AG04450 (cell line): ENCODE measurements at regions not wholly inside any gene's neighbourhood (a gene's known extent, or its start where the extent isn't known, plus 50 kb on each side); places are given as distances from the start of the nearest gene placed in this dataset.
"Not testable (repeated sequence)": the region's sequence is repeated elsewhere in the genome, so short reads cannot be mapped to it uniquely, and the experiment has no call there.

ENCODE experiments used
- CTCF ChIA-PET: fragments of 300-600, 350-600 bp; formaldehyde crosslinking; extraction: SDS; loops from one replicate; lab custom pipeline; 2022; ENCODE audit warnings: antibody characterized with exemption, inconsistent platforms; lab: Charles Lee
- POLR2A ChIA-PET: fragments of 350-600 bp; formaldehyde crosslinking; extraction: SDS; loops from one replicate; lab custom pipeline; 2021; ENCODE audit warnings: antibody characterized with exemption, inconsistent platforms; lab: Yijun Ruan, JAX
- DNase-seq: peaks from one replicate; pipeline ENCODE4 v3.0.0-alpha.2; 2011; ENCODE audit warnings: low read depth, low spot score
- H3K27ac ChIP-seq: one replicate; pipeline ENCODE4 v1.5.1; 2012; ENCODE audit warnings: low read depth, low read length, control low read depth
- H3K27me3 ChIP-seq: one replicate; pipeline ENCODE4 v1.6.0; 2012; ENCODE audit warnings: low read length; ENCODE audit not compliant: control insufficient read depth, insufficient read depth
- H3K4me3 ChIP-seq: 2 replicates; pipeline ENCODE4 v1.5.1; 2011; ENCODE audit warnings: mild to moderate bottlenecking, low read depth, low read length, control low read depth
- H3K9me3 ChIP-seq: 2 replicates; pipeline ENCODE4 v1.5.1; 2012; ENCODE audit warnings: low read length; ENCODE audit not compliant: control insufficient read depth, insufficient read depth
- CTCF ChIP-seq: IDR thresholded peaks from 2 replicates; pipeline ENCODE4 v1.5.1; 2011; ENCODE audit warnings: low read depth, low read length, control low read depth, inconsistent platforms

- no peak for TF ChIP-seq CTCF
- H3K27ac ChIP-seq, result no peak overlapping the region
- DNase-seq, result no peak
- H3K9me3 ChIP-seq, result no peaks in the 10 kb centered on the region
- ChIA-PET POLR2A (no interaction called here), CTCF (no interaction called here)
- peaks cover 3% of the 10 kb centered on the region for H3K27me3 ChIP-seq
- no peak overlapping the region for H3K4me3 ChIP-seq
These were observed 309.9 kb downstream of the MIAT start for GRCh38 chr22:26967282-26967681.

- DNase-seq, result no peak
- CTCF ChIA-PET, result no interaction called here
These were observed 311.6 kb downstream of the MIAT start for GRCh38 chr22:26968859-26969523.

GRCh38 chr22:26970809-26971394 is 313.5 kb downstream of the MIAT start:
- no peak for DNase-seq
- H3K27ac ChIP-seq, result no peak overlapping the region
- no peaks in the 10 kb centered on the region for H3K9me3 ChIP-seq
- ChIA-PET CTCF (no interaction called here), POLR2A (no interaction called here)
- H3K4me3 ChIP-seq, result no peak overlapping the region
- peaks cover 3% of the 10 kb centered on the region for H3K27me3 ChIP-seq
- no peak for TF ChIP-seq CTCF

More at GRCh38 chr22:26968859-26969523, 311.6 kb downstream of the MIAT start:
- no peak overlapping the region for H3K27ac ChIP-seq
- H3K4me3 ChIP-seq, result no peak overlapping the region
- POLR2A ChIA-PET, result no interaction called here
- H3K9me3 ChIP-seq, result no peaks in the 10 kb centered on the region
- TF ChIP-seq CTCF, result no peak
- H3K27me3 ChIP-seq, result peaks cover 3% of the 10 kb centered on the region

GRCh38 chr22:26972286-26972685 is 314.9 kb downstream of the MIAT start:
- CTCF ChIA-PET, result no interaction called here
- DNase-seq, result no peak
- no peak overlapping the region for H3K27ac ChIP-seq
- no peak for TF ChIP-seq CTCF
- POLR2A ChIA-PET, result no interaction called here
- no peaks in the 10 kb centered on the region for H3K9me3 ChIP-seq
- no peak overlapping the region for H3K4me3 ChIP-seq
- no peaks in the 10 kb centered on the region for H3K27me3 ChIP-seq

GRCh38 chr22:26972915-26973314 is 315.5 kb downstream of the MIAT start:
- H3K4me3 ChIP-seq, H3K27ac ChIP-seq, CTCF ChIA-PET, POLR2A ChIA-PET, DNase-seq, H3K27me3 ChIP-seq, H3K9me3 ChIP-seq: not testable (repeated sequence)
